Nephron progenitor cell (in vitro differentiated cells): ENCODE measurements at regions not wholly inside any gene's neighbourhood (a gene's known extent, or its start where the extent isn't known, plus 50 kb on each side); places are given as distances from the start of the nearest gene placed in this dataset.

Experiments
- DNase-seq: peaks from one replicate; pipeline ENCODE4 v3.0.0; 2021
- H3K27ac Mint-ChIP-seq: 2 replicates; pipeline ENCODE4 v1.8.0; 2021; ENCODE audit warnings: mild to moderate bottlenecking, moderate library complexity, mixed read lengths
- H3K27me3 Mint-ChIP-seq: 2 replicates; pipeline ENCODE4 v1.8.0; 2021; ENCODE audit warnings: mild to moderate bottlenecking, low read depth, mixed read lengths; ENCODE audit not compliant: poor library complexity
- H3K36me3 Mint-ChIP-seq: 2 replicates; pipeline ENCODE4 v1.8.0; 2021; ENCODE audit warnings: low read depth, mixed read lengths
- H3K4me1 Mint-ChIP-seq: 2 replicates; pipeline ENCODE4 v1.8.0; 2021; ENCODE audit warnings: mixed read lengths
- H3K4me3 Mint-ChIP-seq: 2 replicates; pipeline ENCODE4 v1.8.0; 2021; ENCODE audit warnings: mild to moderate bottlenecking, moderate library complexity, mixed read lengths
- H3K9me3 Mint-ChIP-seq: 2 replicates; pipeline ENCODE4 v1.8.0; 2021; ENCODE audit warnings: mild to moderate bottlenecking, moderate library complexity, mixed read lengths
- TF ChIP-seq, protein P1 (sequence below): fragments of 200-600 bp; sonication (generic); IDR thresholded peaks from 2 replicates; pipeline ENCODE4 v1.5.0; 2021; ENCODE audit warnings: antibody characterized with exemption

DNA sequence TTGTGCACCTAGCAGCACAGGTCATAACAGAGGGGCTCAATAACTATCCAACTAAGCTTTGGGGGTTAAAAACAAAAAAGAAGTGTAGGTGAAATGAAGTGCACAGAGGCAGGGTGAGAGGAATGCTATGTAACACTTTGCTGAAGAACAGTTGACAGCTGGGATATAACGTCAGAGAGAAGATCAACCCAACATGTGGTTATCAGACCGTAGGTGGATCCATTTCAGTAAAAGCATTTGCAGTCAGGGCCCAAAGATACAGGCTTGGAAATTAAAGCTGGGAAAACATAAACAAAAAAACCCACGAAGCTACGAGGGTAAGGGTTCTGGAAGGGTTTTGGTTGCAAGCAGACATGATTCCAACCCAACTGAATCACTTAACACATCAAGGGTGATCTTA, 377.5 kb upstream of the NR2F2 start:
- TF ChIP-seq, protein P1, sequence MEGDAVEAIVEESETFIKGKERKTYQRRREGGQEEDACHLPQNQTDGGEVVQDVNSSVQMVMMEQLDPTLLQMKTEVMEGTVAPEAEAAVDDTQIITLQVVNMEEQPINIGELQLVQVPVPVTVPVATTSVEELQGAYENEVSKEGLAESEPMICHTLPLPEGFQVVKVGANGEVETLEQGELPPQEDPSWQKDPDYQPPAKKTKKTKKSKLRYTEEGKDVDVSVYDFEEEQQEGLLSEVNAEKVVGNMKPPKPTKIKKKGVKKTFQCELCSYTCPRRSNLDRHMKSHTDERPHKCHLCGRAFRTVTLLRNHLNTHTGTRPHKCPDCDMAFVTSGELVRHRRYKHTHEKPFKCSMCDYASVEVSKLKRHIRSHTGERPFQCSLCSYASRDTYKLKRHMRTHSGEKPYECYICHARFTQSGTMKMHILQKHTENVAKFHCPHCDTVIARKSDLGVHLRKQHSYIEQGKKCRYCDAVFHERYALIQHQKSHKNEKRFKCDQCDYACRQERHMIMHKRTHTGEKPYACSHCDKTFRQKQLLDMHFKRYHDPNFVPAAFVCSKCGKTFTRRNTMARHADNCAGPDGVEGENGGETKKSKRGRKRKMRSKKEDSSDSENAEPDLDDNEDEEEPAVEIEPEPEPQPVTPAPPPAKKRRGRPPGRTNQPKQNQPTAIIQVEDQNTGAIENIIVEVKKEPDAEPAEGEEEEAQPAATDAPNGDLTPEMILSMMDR: no peak
- peaks cover 50% of the 10 kb centered on the region for H3K9me3 Mint-ChIP-seq
- H3K36me3 Mint-ChIP-seq: peaks cover 40% of the 10 kb centered on the region
- peaks cover 18% of the 10 kb centered on the region for H3K4me1 Mint-ChIP-seq
- H3K4me3 Mint-ChIP-seq: no peak overlapping the region
- no peak for DNase-seq
- no peak overlapping the region for H3K27ac Mint-ChIP-seq
- H3K27me3 Mint-ChIP-seq: no peaks in the 10 kb centered on the region

DNA sequence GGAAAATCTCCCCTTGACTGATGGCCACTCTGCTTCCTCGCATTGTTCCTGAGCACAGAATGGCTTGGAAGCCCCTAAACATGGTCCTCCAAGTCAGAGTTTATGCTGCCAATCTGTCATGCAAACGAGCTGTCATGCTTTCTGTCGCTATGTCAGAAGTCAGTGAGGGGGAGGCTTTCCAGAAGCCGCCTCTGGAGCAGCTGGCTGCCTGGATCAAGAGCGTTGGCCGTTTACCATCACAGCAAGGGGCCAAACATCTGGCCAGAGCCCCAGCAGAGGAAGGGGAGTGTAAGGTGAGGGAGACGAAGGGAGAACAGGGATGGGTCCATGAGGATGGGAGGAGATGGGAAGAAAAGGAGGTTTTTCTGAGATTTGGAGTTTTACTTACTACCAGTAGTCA, 372.6 kb upstream of the NR2F2 start:
- Mint-ChIP-seq H3K27me3 (no peaks in the 10 kb centered on the region), H3K27ac (peak overlapping the region; percentile 75), H3K36me3 (peaks cover 39% of the 10 kb centered on the region), H3K4me1 (peaks cover 10% of the 10 kb centered on the region), H3K9me3 (peaks cover 54% of the 10 kb centered on the region), H3K4me3 (no peak overlapping the region)
- TF ChIP-seq, protein P1: no peak
- DNase-seq: peak; percentile 8

DNA sequence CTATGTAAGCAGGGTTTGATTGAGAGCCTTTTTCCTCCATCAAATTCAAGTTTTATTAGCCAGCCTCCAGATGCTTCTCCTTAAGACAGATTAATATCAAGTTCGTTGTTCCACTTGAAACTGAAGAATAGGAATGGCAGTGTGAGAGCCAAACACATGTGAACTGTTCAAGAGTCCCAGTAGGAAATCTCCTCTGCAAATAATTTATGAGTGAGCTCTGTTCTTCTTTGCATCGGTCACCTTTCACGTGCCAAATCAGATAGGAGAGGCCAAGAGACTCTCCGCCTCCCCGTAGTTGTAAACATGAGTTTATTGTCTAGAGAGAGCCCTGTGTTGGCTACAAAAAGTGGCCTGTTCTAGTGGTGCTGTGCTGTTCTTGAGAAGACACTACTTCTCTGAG, 372.1 kb upstream of the NR2F2 start:
- TF ChIP-seq, protein P1: no peak
- DNase-seq: no peak
- H3K4me3 Mint-ChIP-seq: no peak overlapping the region
- H3K4me1 Mint-ChIP-seq: peaks cover 10% of the 10 kb centered on the region
- peaks cover 34% of the 10 kb centered on the region for H3K36me3 Mint-ChIP-seq
- H3K27me3 Mint-ChIP-seq: no peaks in the 10 kb centered on the region
- H3K27ac Mint-ChIP-seq: no peak overlapping the region
- peaks cover 50% of the 10 kb centered on the region for H3K9me3 Mint-ChIP-seq

DNA sequence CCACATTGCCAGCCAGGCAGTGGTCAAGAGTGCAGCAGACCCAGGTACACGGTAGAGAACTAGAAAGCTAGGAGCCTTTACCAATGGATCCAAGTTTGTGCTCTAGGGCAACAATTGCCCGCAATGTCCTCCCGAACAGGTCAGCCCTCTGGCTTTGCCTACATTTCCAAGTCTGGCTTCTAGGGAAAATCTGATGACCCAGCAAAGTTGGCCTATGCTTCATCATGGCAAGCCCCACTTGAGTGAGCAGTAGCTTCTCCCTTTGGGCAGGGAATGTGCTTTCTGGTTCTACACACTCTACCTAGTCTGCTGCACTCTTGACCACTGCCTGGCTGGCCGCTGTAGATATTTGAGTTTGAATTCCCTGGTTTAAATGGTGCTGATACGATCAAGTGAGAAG, 361.6 kb upstream of the NR2F2 start:
- Mint-ChIP-seq H3K27ac (peak overlapping the region; percentile 64), H3K27me3 (peaks cover 2% of the 10 kb centered on the region), H3K4me3 (no peak overlapping the region), H3K36me3 (peaks cover 19% of the 10 kb centered on the region), H3K9me3 (peaks cover 36% of the 10 kb centered on the region), H3K4me1 (peaks cover 29% of the 10 kb centered on the region)
- DNase-seq: no peak
- TF ChIP-seq, protein P1: no peak

DNA sequence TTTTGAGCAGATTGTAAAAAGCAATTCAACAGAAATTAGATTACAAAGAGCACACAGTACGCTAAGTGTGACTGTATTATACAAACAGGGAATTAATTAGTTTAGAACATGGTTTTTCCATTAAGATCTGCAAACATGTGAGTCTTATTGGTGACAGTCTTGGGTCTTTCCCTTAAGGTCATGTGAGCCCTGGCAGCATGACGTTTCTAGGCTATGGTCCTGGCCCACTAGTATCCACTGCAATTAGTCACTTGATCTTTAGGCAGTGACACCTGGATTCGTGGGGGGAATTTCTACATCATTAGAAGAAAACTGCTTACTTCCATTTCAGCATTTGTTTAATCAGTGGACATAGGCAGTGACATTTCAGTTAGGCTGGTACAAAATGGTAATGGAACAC, 360.2 kb upstream of the NR2F2 start:
- TF ChIP-seq, protein P1: no peak
- peaks cover 27% of the 10 kb centered on the region for H3K9me3 Mint-ChIP-seq
- peaks cover 12% of the 10 kb centered on the region for H3K36me3 Mint-ChIP-seq
- DNase-seq: no peak
- peaks cover 37% of the 10 kb centered on the region for H3K4me1 Mint-ChIP-seq
- no peak overlapping the region for H3K4me3 Mint-ChIP-seq
- H3K27me3 Mint-ChIP-seq: peaks cover 2% of the 10 kb centered on the region
- H3K27ac Mint-ChIP-seq: no peak overlapping the region

DNA sequence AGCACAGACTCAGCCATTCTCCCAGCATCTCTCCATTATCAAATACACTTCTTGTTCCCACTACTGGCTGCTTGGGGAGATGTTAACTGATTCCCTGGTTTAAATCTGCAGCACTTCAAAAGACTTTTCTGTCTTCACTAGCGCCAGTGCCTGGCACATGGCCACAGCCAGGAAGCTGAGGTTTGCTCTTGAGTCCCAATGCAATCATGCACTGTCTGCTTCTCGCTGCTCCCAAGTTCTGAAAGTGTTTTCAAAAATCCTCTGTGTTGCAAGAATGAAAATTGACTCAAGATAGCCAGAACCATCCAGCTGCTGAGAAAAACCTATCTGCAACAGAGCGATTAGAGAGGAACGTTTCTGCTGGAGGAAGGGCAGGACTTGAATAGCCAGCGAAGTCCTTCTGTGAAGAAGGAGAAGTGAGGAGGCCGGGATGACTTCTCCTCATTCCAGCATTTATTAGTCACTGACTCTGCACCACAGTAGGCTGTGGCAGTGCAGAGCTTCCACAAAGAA, 358.4 kb upstream of the NR2F2 start:
- peaks cover 21% of the 10 kb centered on the region for H3K9me3 Mint-ChIP-seq
- H3K36me3 Mint-ChIP-seq: peaks cover 13% of the 10 kb centered on the region
- DNase-seq: no peak
- no peak overlapping the region for H3K4me3 Mint-ChIP-seq
- TF ChIP-seq, protein P1: no peak
- H3K4me1 Mint-ChIP-seq: peaks cover 32% of the 10 kb centered on the region
- H3K27me3 Mint-ChIP-seq: peaks cover 2% of the 10 kb centered on the region
- H3K27ac Mint-ChIP-seq: no peak overlapping the region
